ENCODE measurements at regions not wholly inside any gene's neighbourhood (a gene's known extent, or its start where the extent isn't known, plus 50 kb on each side); places are given as distances from the start of the nearest gene placed in this dataset.

GRCh38 chr20:12718619-12719018 lies 290.2 kb upstream of the SPTLC3 start:
- H3K9me3 Mint-ChIP-seq: peaks cover 0 to 20% (median 3%) of the 10 kb centered on the region in 8 donors
- H3K36me3 Mint-ChIP-seq: no peaks in the 10 kb centered on the region
- no peak for DNase-seq
- Histone ChIP-seq H3K27ac (ENCODE audit: low read depth, low read length) (no peak overlapping the region), H3K27me3 (ENCODE audit: insufficient read depth, low read length) (no peaks in the 10 kb centered on the region), H3K36me3 (ENCODE audit: insufficient read depth, low read length) (no peaks in the 10 kb centered on the region), H3K4me1 (ENCODE audit: insufficient read depth, low read length) (no peaks in the 10 kb centered on the region), H3K9me3 (ENCODE audit: control insufficient read depth in 1 of 2, low read length in 2 of 2) (no peaks in the 10 kb centered on the region), H3K4me3 (ENCODE audit: low read length in 2 of 2) (no peak overlapping the region)
- intact Hi-C loops (cut with micrococcal nuclease): no loop called here
- peaks cover 0 to 2% of the 10 kb centered on the region in 2 donors for H3K27me3 Mint-ChIP-seq
- CTCF ChIA-PET (ENCODE audit: partially characterized antibody): no interaction called here
- H3K4me3 Mint-ChIP-seq: no peak overlapping the region
- H3K27ac Mint-ChIP-seq: no peak overlapping the region
- H3K4me1 Mint-ChIP-seq: no peaks in the 10 kb centered on the region
- POLR2A ChIA-PET (ENCODE audit: partially characterized antibody): no interaction called here

- POLR2A ChIA-PET (ENCODE audit: partially characterized antibody): no interaction called here
- no peaks in the 10 kb centered on the region for H3K27me3 ChIP-seq (ENCODE audit: insufficient read depth, low read length)
- no peaks in the 10 kb centered on the region for H3K9me3 ChIP-seq (ENCODE audit: control insufficient read depth in 1 of 2, low read length in 2 of 2)
- H3K36me3 Mint-ChIP-seq: no peaks in the 10 kb centered on the region
- no peaks in the 10 kb centered on the region for H3K4me1 Mint-ChIP-seq
- H3K4me1 ChIP-seq (ENCODE audit: insufficient read depth, low read length): no peaks in the 10 kb centered on the region
- intact Hi-C loops (cut with micrococcal nuclease): no loop called here
- H3K27ac ChIP-seq (ENCODE audit: low read depth, low read length): no peak overlapping the region
- no peak overlapping the region for H3K27ac Mint-ChIP-seq
- no peaks in the 10 kb centered on the region for H3K36me3 ChIP-seq (ENCODE audit: insufficient read depth, low read length)
- CTCF ChIA-PET (ENCODE audit: partially characterized antibody): no interaction called here
- no peak for DNase-seq
- H3K4me3 Mint-ChIP-seq: no peak overlapping the region
- no peaks in the 10 kb centered on the region for H3K27me3 Mint-ChIP-seq
- no peak overlapping the region for H3K4me3 ChIP-seq (ENCODE audit: low read length in 2 of 2)
- peaks cover 0 to 10% (median under 1%) of the 10 kb centered on the region in 8 donors for H3K9me3 Mint-ChIP-seq
Observed at GRCh38 chr20:12721636-12722035, 287.1 kb upstream of the SPTLC3 start.

- no peak for DNase-seq
- no peaks in the 10 kb centered on the region for H3K27me3 ChIP-seq (ENCODE audit: insufficient read depth, low read length)
- POLR2A ChIA-PET (ENCODE audit: partially characterized antibody): no interaction called here
- intact Hi-C loops (cut with micrococcal nuclease): no loop called here
- CTCF ChIA-PET (ENCODE audit: partially characterized antibody): no interaction called here
- no peaks in the 10 kb centered on the region for H3K36me3 ChIP-seq (ENCODE audit: insufficient read depth, low read length)
- H3K9me3 ChIP-seq (ENCODE audit: control insufficient read depth in 1 of 2, low read length in 2 of 2): no peaks in the 10 kb centered on the region
- no peaks in the 10 kb centered on the region for H3K36me3 Mint-ChIP-seq
- H3K27ac Mint-ChIP-seq: no peak overlapping the region
- no peak overlapping the region for H3K4me3 ChIP-seq (ENCODE audit: low read length in 2 of 2)
- H3K27me3 Mint-ChIP-seq: no peaks in the 10 kb centered on the region
- H3K9me3 Mint-ChIP-seq: peaks cover 0 to 10% (median 2%) of the 10 kb centered on the region in 8 donors
- no peaks in the 10 kb centered on the region for H3K4me1 ChIP-seq (ENCODE audit: insufficient read depth, low read length)
- no peak overlapping the region for H3K4me3 Mint-ChIP-seq
- no peak overlapping the region for H3K27ac ChIP-seq (ENCODE audit: low read depth, low read length)
- H3K4me1 Mint-ChIP-seq: no peaks in the 10 kb centered on the region
Observed at GRCh38 chr20:12722091-12722490, 286.7 kb upstream of the SPTLC3 start.

GRCh38 chr20:12723811-12724210 lies 285.0 kb upstream of the SPTLC3 start:
- Histone ChIP-seq H3K36me3 (ENCODE audit: insufficient read depth, low read length) (no peaks in the 10 kb centered on the region), H3K4me1 (ENCODE audit: insufficient read depth, low read length) (no peaks in the 10 kb centered on the region), H3K27ac (ENCODE audit: low read depth, low read length) (no peak overlapping the region), H3K9me3 (ENCODE audit: control insufficient read depth in 1 of 2, low read length in 2 of 2) (no peaks in the 10 kb centered on the region), H3K4me3 (ENCODE audit: low read length in 2 of 2) (no peak overlapping the region), H3K27me3 (ENCODE audit: insufficient read depth, low read length) (no peaks in the 10 kb centered on the region)
- H3K9me3 Mint-ChIP-seq: peaks cover 0 to 10% (median 2%) of the 10 kb centered on the region in 8 donors
- H3K27ac Mint-ChIP-seq: no peak overlapping the region
- H3K36me3 Mint-ChIP-seq: no peaks in the 10 kb centered on the region
- intact Hi-C loops (cut with micrococcal nuclease): no loop called here
- POLR2A ChIA-PET (ENCODE audit: partially characterized antibody): no interaction called here
- H3K4me3 Mint-ChIP-seq: no peak overlapping the region
- no peaks in the 10 kb centered on the region for H3K27me3 Mint-ChIP-seq
- no peaks in the 10 kb centered on the region for H3K4me1 Mint-ChIP-seq
- no peak for DNase-seq
- CTCF ChIA-PET (ENCODE audit: partially characterized antibody): no interaction called here

GRCh38 chr20:12728782-12729181 lies 280.0 kb upstream of the SPTLC3 start:
- intact Hi-C loops (cut with micrococcal nuclease): no loop called here
- Histone ChIP-seq H3K4me1 (ENCODE audit: insufficient read depth, low read length) (no peaks in the 10 kb centered on the region), H3K27me3 (ENCODE audit: insufficient read depth, low read length) (no peaks in the 10 kb centered on the region), H3K36me3 (ENCODE audit: insufficient read depth, low read length) (no peaks in the 10 kb centered on the region), H3K9me3 (ENCODE audit: control insufficient read depth in 1 of 2, low read length in 2 of 2) (no peaks in the 10 kb centered on the region), H3K4me3 (ENCODE audit: low read length in 2 of 2) (no peak overlapping the region), H3K27ac (ENCODE audit: low read depth, low read length) (no peak overlapping the region)
- H3K36me3 Mint-ChIP-seq: no peaks in the 10 kb centered on the region
- H3K27ac Mint-ChIP-seq: no peak overlapping the region
- POLR2A ChIA-PET (ENCODE audit: partially characterized antibody): no interaction called here
- CTCF ChIA-PET (ENCODE audit: partially characterized antibody): no interaction called here
- peaks cover 0 to 10% (median 4%) of the 10 kb centered on the region in 8 donors for H3K9me3 Mint-ChIP-seq
- no peak for DNase-seq
- no peaks in the 10 kb centered on the region for H3K27me3 Mint-ChIP-seq
- H3K4me1 Mint-ChIP-seq: no peaks in the 10 kb centered on the region
- no peak overlapping the region for H3K4me3 Mint-ChIP-seq

GRCh38 chr20:12729326-12729725 lies 279.4 kb upstream of the SPTLC3 start:
- no peak for DNase-seq
- no peak overlapping the region for H3K27ac Mint-ChIP-seq
- Histone ChIP-seq H3K4me3 (ENCODE audit: low read length in 2 of 2) (no peak overlapping the region), H3K27me3 (ENCODE audit: insufficient read depth, low read length) (no peaks in the 10 kb centered on the region), H3K9me3 (ENCODE audit: control insufficient read depth in 1 of 2, low read length in 2 of 2) (no peaks in the 10 kb centered on the region), H3K4me1 (ENCODE audit: insufficient read depth, low read length) (no peaks in the 10 kb centered on the region), H3K27ac (ENCODE audit: low read depth, low read length) (no peak overlapping the region), H3K36me3 (ENCODE audit: insufficient read depth, low read length) (no peaks in the 10 kb centered on the region)
- H3K4me1 Mint-ChIP-seq: no peaks in the 10 kb centered on the region
- ChIA-PET POLR2A (ENCODE audit: partially characterized antibody) (no interaction called here), CTCF (ENCODE audit: partially characterized antibody) (no interaction called here)
- H3K27me3 Mint-ChIP-seq: no peaks in the 10 kb centered on the region
- H3K9me3 Mint-ChIP-seq: peaks cover 0 to 9% (median 4%) of the 10 kb centered on the region in 8 donors
- H3K4me3 Mint-ChIP-seq: no peak overlapping the region
- H3K36me3 Mint-ChIP-seq: no peaks in the 10 kb centered on the region
- intact Hi-C loops (cut with micrococcal nuclease): no loop called here

- H3K27ac Mint-ChIP-seq: no peak overlapping the region
- CTCF ChIA-PET (ENCODE audit: partially characterized antibody): no interaction called here
- Histone ChIP-seq H3K36me3 (ENCODE audit: insufficient read depth, low read length) (no peaks in the 10 kb centered on the region), H3K9me3 (ENCODE audit: control insufficient read depth in 1 of 2, low read length in 2 of 2) (no peaks in the 10 kb centered on the region), H3K27ac (ENCODE audit: low read depth, low read length) (no peak overlapping the region), H3K4me1 (ENCODE audit: insufficient read depth, low read length) (no peaks in the 10 kb centered on the region), H3K27me3 (ENCODE audit: insufficient read depth, low read length) (no peaks in the 10 kb centered on the region), H3K4me3 (ENCODE audit: low read length in 2 of 2) (no peak overlapping the region)
- intact Hi-C loops (cut with micrococcal nuclease): no loop called here
- POLR2A ChIA-PET (ENCODE audit: partially characterized antibody): no interaction called here
- no peaks in the 10 kb centered on the region for H3K27me3 Mint-ChIP-seq
- no peak overlapping the region for H3K4me3 Mint-ChIP-seq
- no peak for DNase-seq
- peaks cover 6 to 24% (median 8%) of the 10 kb centered on the region in 8 donors for H3K9me3 Mint-ChIP-seq
- H3K36me3 Mint-ChIP-seq: no peaks in the 10 kb centered on the region
- no peaks in the 10 kb centered on the region for H3K4me1 Mint-ChIP-seq
Observed at GRCh38 chr20:12733811-12734210, 275.0 kb upstream of the SPTLC3 start.

GRCh38 chr20:12737497-12737896 lies 271.3 kb upstream of the SPTLC3 start:
- no peaks in the 10 kb centered on the region for H3K4me1 Mint-ChIP-seq
- DNase-seq: no peak
- H3K27ac Mint-ChIP-seq: no peak overlapping the region
- H3K36me3 Mint-ChIP-seq: no peaks in the 10 kb centered on the region
- Histone ChIP-seq H3K9me3 (ENCODE audit: control insufficient read depth in 1 of 2, low read length in 2 of 2) (no peaks in the 10 kb centered on the region), H3K4me1 (ENCODE audit: insufficient read depth, low read length) (no peaks in the 10 kb centered on the region), H3K27ac (ENCODE audit: low read depth, low read length) (no peak overlapping the region), H3K36me3 (ENCODE audit: insufficient read depth, low read length) (no peaks in the 10 kb centered on the region), H3K4me3 (ENCODE audit: low read length in 2 of 2) (no peak overlapping the region), H3K27me3 (ENCODE audit: insufficient read depth, low read length) (no peaks in the 10 kb centered on the region)
- CTCF ChIA-PET (ENCODE audit: partially characterized antibody): no interaction called here
- H3K27me3 Mint-ChIP-seq: no peaks in the 10 kb centered on the region
- H3K9me3 Mint-ChIP-seq: peaks cover 5 to 26% (median 9%) of the 10 kb centered on the region in 8 donors
- H3K4me3 Mint-ChIP-seq: no peak overlapping the region
- POLR2A ChIA-PET (ENCODE audit: partially characterized antibody): no interaction called here
- intact Hi-C loops (cut with micrococcal nuclease): no loop called here

All from CD4-positive, alpha-beta memory T cell (primary cell).